ENCODE measurements at regions not wholly inside any gene's neighbourhood (a gene's known extent, or its start where the extent isn't known, plus 50 kb on each side); places are given as distances from the start of the nearest gene placed in this dataset.
"Not testable (repeated sequence)": the region's sequence is repeated elsewhere in the genome, so short reads cannot be mapped to it uniquely, and the experiment has no call there.

GRCh38 chr9:62904061-62904460 lies 1714.2 kb downstream of the SPATA31A7 start:
- TF ChIP-seq, protein P1, sequence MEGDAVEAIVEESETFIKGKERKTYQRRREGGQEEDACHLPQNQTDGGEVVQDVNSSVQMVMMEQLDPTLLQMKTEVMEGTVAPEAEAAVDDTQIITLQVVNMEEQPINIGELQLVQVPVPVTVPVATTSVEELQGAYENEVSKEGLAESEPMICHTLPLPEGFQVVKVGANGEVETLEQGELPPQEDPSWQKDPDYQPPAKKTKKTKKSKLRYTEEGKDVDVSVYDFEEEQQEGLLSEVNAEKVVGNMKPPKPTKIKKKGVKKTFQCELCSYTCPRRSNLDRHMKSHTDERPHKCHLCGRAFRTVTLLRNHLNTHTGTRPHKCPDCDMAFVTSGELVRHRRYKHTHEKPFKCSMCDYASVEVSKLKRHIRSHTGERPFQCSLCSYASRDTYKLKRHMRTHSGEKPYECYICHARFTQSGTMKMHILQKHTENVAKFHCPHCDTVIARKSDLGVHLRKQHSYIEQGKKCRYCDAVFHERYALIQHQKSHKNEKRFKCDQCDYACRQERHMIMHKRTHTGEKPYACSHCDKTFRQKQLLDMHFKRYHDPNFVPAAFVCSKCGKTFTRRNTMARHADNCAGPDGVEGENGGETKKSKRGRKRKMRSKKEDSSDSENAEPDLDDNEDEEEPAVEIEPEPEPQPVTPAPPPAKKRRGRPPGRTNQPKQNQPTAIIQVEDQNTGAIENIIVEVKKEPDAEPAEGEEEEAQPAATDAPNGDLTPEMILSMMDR (IDR thresholded peaks at IDR 0.05): not testable (repeated sequence)
- not testable (repeated sequence) for TF ChIP-seq POLR2A (IDR thresholded peaks at IDR 0.05)
